ENCODE measurements at regions not wholly inside any gene's neighbourhood (a gene's known extent, or its start where the extent isn't known, plus 50 kb on each side); places are given as distances from the start of the nearest gene placed in this dataset.

DNA sequence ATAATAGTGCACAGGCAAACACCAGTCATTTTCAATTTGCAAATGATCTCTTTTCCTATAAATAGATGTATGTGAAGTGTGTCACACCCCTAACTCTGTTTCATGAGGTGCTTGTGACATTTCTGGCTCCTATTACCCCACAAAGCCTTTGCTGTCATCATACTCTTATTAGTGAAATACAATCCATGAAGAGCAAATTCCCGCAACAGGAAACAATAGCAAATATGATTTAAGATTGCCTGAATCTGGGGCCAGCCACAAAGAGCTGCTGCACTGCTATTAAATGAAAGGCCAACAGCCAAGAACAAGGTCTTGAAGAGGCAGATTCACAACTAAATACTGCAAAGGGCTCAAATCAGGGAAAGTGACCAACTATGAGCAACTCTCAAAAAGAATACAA is 96.3 kb upstream of the CAV2 start:
- no peak for TF ChIP-seq NR2F2 (IDR thresholded peaks at IDR 0.05)
- no peak for TF ChIP-seq FOXA2 (IDR thresholded peaks at IDR 0.05)
- TF ChIP-seq HNF4A (conservative IDR thresholded peaks at IDR 0.05): no peak
- TF ChIP-seq YY1 (IDR thresholded peaks at IDR 0.05): no peak
- TF ChIP-seq, protein P1, sequence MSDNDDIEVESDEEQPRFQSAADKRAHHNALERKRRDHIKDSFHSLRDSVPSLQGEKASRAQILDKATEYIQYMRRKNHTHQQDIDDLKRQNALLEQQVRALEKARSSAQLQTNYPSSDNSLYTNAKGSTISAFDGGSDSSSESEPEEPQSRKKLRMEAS (IDR thresholded peaks at IDR 0.05): no peak
- TF ChIP-seq, protein P2, sequence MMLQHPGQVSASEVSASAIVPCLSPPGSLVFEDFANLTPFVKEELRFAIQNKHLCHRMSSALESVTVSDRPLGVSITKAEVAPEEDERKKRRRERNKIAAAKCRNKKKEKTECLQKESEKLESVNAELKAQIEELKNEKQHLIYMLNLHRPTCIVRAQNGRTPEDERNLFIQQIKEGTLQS (IDR thresholded peaks at IDR 0.05): no peak
- no peak for TF ChIP-seq GABPA (IDR thresholded peaks at IDR 0.05 in 1 of 2, conservative IDR thresholded peaks at IDR 0.05 in 1 of 2)
- TF ChIP-seq TAF1 (conservative IDR thresholded peaks at IDR 0.05): no peak
- TF ChIP-seq, protein P3, sequence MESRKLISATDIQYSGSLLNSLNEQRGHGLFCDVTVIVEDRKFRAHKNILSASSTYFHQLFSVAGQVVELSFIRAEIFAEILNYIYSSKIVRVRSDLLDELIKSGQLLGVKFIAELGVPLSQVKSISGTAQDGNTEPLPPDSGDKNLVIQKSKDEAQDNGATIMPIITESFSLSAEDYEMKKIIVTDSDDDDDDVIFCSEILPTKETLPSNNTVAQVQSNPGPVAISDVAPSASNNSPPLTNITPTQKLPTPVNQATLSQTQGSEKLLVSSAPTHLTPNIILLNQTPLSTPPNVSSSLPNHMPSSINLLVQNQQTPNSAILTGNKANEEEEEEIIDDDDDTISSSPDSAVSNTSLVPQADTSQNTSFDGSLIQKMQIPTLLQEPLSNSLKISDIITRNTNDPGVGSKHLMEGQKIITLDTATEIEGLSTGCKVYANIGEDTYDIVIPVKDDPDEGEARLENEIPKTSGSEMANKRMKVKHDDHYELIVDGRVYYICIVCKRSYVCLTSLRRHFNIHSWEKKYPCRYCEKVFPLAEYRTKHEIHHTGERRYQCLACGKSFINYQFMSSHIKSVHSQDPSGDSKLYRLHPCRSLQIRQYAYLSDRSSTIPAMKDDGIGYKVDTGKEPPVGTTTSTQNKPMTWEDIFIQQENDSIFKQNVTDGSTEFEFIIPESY (IDR thresholded peaks at IDR 0.05): no peak
- TF ChIP-seq, protein P4, sequence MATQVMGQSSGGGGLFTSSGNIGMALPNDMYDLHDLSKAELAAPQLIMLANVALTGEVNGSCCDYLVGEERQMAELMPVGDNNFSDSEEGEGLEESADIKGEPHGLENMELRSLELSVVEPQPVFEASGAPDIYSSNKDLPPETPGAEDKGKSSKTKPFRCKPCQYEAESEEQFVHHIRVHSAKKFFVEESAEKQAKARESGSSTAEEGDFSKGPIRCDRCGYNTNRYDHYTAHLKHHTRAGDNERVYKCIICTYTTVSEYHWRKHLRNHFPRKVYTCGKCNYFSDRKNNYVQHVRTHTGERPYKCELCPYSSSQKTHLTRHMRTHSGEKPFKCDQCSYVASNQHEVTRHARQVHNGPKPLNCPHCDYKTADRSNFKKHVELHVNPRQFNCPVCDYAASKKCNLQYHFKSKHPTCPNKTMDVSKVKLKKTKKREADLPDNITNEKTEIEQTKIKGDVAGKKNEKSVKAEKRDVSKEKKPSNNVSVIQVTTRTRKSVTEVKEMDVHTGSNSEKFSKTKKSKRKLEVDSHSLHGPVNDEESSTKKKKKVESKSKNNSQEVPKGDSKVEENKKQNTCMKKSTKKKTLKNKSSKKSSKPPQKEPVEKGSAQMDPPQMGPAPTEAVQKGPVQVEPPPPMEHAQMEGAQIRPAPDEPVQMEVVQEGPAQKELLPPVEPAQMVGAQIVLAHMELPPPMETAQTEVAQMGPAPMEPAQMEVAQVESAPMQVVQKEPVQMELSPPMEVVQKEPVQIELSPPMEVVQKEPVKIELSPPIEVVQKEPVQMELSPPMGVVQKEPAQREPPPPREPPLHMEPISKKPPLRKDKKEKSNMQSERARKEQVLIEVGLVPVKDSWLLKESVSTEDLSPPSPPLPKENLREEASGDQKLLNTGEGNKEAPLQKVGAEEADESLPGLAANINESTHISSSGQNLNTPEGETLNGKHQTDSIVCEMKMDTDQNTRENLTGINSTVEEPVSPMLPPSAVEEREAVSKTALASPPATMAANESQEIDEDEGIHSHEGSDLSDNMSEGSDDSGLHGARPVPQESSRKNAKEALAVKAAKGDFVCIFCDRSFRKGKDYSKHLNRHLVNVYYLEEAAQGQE (IDR thresholded peaks at IDR 0.05): no peak
- TF ChIP-seq RAD21 (IDR thresholded peaks at IDR 0.05): no peak
- TF ChIP-seq FOXA1 (IDR thresholded peaks at IDR 0.05): no peak
- TF ChIP-seq RXRA (IDR thresholded peaks at IDR 0.05): no peak
- TF ChIP-seq, protein P5, sequence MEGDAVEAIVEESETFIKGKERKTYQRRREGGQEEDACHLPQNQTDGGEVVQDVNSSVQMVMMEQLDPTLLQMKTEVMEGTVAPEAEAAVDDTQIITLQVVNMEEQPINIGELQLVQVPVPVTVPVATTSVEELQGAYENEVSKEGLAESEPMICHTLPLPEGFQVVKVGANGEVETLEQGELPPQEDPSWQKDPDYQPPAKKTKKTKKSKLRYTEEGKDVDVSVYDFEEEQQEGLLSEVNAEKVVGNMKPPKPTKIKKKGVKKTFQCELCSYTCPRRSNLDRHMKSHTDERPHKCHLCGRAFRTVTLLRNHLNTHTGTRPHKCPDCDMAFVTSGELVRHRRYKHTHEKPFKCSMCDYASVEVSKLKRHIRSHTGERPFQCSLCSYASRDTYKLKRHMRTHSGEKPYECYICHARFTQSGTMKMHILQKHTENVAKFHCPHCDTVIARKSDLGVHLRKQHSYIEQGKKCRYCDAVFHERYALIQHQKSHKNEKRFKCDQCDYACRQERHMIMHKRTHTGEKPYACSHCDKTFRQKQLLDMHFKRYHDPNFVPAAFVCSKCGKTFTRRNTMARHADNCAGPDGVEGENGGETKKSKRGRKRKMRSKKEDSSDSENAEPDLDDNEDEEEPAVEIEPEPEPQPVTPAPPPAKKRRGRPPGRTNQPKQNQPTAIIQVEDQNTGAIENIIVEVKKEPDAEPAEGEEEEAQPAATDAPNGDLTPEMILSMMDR (IDR thresholded peaks at IDR 0.05; ENCODE audit: low read depth, low read length, missing input control): no peak
- no peak for TF ChIP-seq HNF4G (IDR thresholded peaks at IDR 0.05)
- no peak for TF ChIP-seq SP1 (IDR thresholded peaks at IDR 0.05)
- no peak for TF ChIP-seq JUND (IDR thresholded peaks at IDR 0.05)
- no peak for TF ChIP-seq EGR1 (IDR thresholded peaks at IDR 0.05; ENCODE audit: low read depth in 2 of 2)
- H3K27ac ChIP-seq (ENCODE audit: low read depth in 1 of 2, low read length in 2 of 2): no peak overlapping the region
- no peak overlapping the region for H3K4me3 ChIP-seq (ENCODE audit: low read depth in 1 of 3, low read length in 3 of 3)
- no peaks in the 10 kb centered on the region for H3K36me3 ChIP-seq (ENCODE audit: control insufficient read depth in 4 of 4, insufficient read depth in 3 of 4, low read depth in 1 of 4, low read length in 3 of 4)
- H3K9me3 ChIP-seq (ENCODE audit: control insufficient read depth in 4 of 4, low read length in 3 of 4): no peaks in the 10 kb centered on the region
- WGBS: 87% methylated on average over 1 of the region's 1 CpG
- no peaks in the 10 kb centered on the region for H3K27me3 ChIP-seq (ENCODE audit: control insufficient read depth in 4 of 4, insufficient read depth in 4 of 4, low read length in 3 of 4)
- DNase-seq (ENCODE audit: low spot score): no peak
- no peak overlapping the region for H3K9ac ChIP-seq (ENCODE audit: low read depth in 1 of 2, low read length in 2 of 2)
- no peaks in the 10 kb centered on the region for H3K4me1 ChIP-seq (ENCODE audit: control insufficient read depth in 4 of 4, insufficient read depth in 4 of 4, low read length in 3 of 4)
